HG03097 (cell line): ENCODE measurements at regions not wholly inside any gene's neighbourhood (a gene's known extent, or its start where the extent isn't known, plus 50 kb on each side); places are given as distances from the start of the nearest gene placed in this dataset.
"Not testable (repeated sequence)": the region's sequence is repeated elsewhere in the genome, so short reads cannot be mapped to it uniquely, and the experiment has no call there.

Source experiments
- ATAC-seq: cut with Tn5 transposase; IDR thresholded peaks from one replicate; pipeline ENCODE4 v1.9.1; 2021; ENCODE audit not compliant: unreplicated experiment, low FRiP score

- not testable (repeated sequence) for ATAC-seq
These were observed 113.4 kb downstream of the XPNPEP1 start for GRCh38 chr10:109809954-109810353.

GRCh38 chr10:109801191-109801590 lies 122.1 kb downstream of the XPNPEP1 start:
- ATAC-seq = not testable (repeated sequence)

- no peak for ATAC-seq
These were observed 132.7 kb downstream of the XPNPEP1 start for GRCh38 chr10:109790647-109791046.

- ATAC-seq = no peak
These were observed 139.1 kb downstream of the XPNPEP1 start for GRCh38 chr10:109784236-109784635.

- no peak for ATAC-seq
These were observed 140.0 kb downstream of the XPNPEP1 start for GRCh38 chr10:109783286-109783685.

GRCh38 chr10:109780997-109781396 lies 142.3 kb downstream of the XPNPEP1 start:
- no peak for ATAC-seq

- ATAC-seq = no peak
These were observed 144.3 kb downstream of the XPNPEP1 start for GRCh38 chr10:109778993-109779392.

GRCh38 chr10:109774121-109774440 lies 149.2 kb downstream of the XPNPEP1 start:
- ATAC-seq = no peak

- no peak for ATAC-seq
These were observed 149.8 kb downstream of the XPNPEP1 start for GRCh38 chr10:109773288-109774120.

- ATAC-seq = no peak
These were observed 152.6 kb downstream of the XPNPEP1 start for GRCh38 chr10:109770663-109771062.

- no peak for ATAC-seq
These were observed 153.3 kb downstream of the XPNPEP1 start for GRCh38 chr10:109769966-109770365.

GRCh38 chr10:109765838-109766237 lies 157.5 kb downstream of the XPNPEP1 start:
- no peak for ATAC-seq

GRCh38 chr10:109762555-109762954 lies 160.8 kb downstream of the XPNPEP1 start:
- ATAC-seq = no peak

- not testable (repeated sequence) for ATAC-seq
These were observed 165.6 kb downstream of the XPNPEP1 start for GRCh38 chr10:109757670-109758069.

- ATAC-seq = no peak
These were observed 176.4 kb downstream of the XPNPEP1 start for GRCh38 chr10:109746861-109747260.

- no peak for ATAC-seq
These were observed 179.3 kb downstream of the XPNPEP1 start for GRCh38 chr10:109744020-109744419.

- no peak for ATAC-seq
These were observed 179.7 kb downstream of the XPNPEP1 start for GRCh38 chr10:109743574-109743973.

GRCh38 chr10:109743146-109743545 lies 180.2 kb downstream of the XPNPEP1 start:
- ATAC-seq = no peak

- no peak for ATAC-seq
These were observed 181.6 kb downstream of the XPNPEP1 start for GRCh38 chr10:109741712-109742111.

GRCh38 chr10:109740436-109740835 lies 182.9 kb downstream of the XPNPEP1 start:
- no peak for ATAC-seq

- no peak for ATAC-seq
These were observed 185.7 kb downstream of the XPNPEP1 start for GRCh38 chr10:109737626-109738025.

GRCh38 chr10:109737009-109737408 lies 186.3 kb downstream of the XPNPEP1 start:
- ATAC-seq = no peak

GRCh38 chr10:109735776-109736175 lies 187.5 kb downstream of the XPNPEP1 start:
- ATAC-seq = no peak
